SH-SY5Y (cell line): ENCODE measurements at regions not wholly inside any gene's neighbourhood (a gene's known extent, or its start where the extent isn't known, plus 50 kb on each side); places are given as distances from the start of the nearest gene placed in this dataset.

ENCODE experiments used
- GATA2 ChIP-seq: IDR thresholded peaks from 2 replicates; pipeline ENCODE4 v1.6.1; 2011; ENCODE audit warnings: mild to moderate bottlenecking, low read depth, low read length
- GATA3 ChIP-seq: IDR thresholded peaks from 2 replicates; pipeline ENCODE4 v1.6.1; 2011; ENCODE audit warnings: low read depth, mild to moderate bottlenecking, low read length, moderate library complexity

GRCh38 chr21:15491100-15491499 lies 238.7 kb upstream of the USP25 start:
- TF ChIP-seq GATA3, result no peak
- no peak for TF ChIP-seq GATA2

- TF ChIP-seq GATA2, result no peak
- TF ChIP-seq GATA3, result no peak
Observed at GRCh38 chr21:15493646-15494045, 236.1 kb upstream of the USP25 start.

- TF ChIP-seq GATA3, result no peak
- TF ChIP-seq GATA2, result no peak
Observed at GRCh38 chr21:15494481-15494880, 235.3 kb upstream of the USP25 start.

GRCh38 chr21:15495965-15496364 lies 233.8 kb upstream of the USP25 start:
- TF ChIP-seq GATA2, result no peak
- no peak for TF ChIP-seq GATA3

- no peak for TF ChIP-seq GATA2
- no peak for TF ChIP-seq GATA3
Observed at GRCh38 chr21:15496911-15497310, 232.9 kb upstream of the USP25 start.

GRCh38 chr21:15498455-15498854 lies 231.3 kb upstream of the USP25 start:
- TF ChIP-seq GATA3 (no peak), GATA2 (no peak)

- no peak for TF ChIP-seq GATA2
- no peak for TF ChIP-seq GATA3
Observed at GRCh38 chr21:15506086-15506485, 223.7 kb upstream of the USP25 start.

- TF ChIP-seq GATA2, result no peak
- TF ChIP-seq GATA3, result no peak
Observed at GRCh38 chr21:15508554-15508953, 221.2 kb upstream of the USP25 start.

- no peak for TF ChIP-seq GATA3
- TF ChIP-seq GATA2, result no peak
Observed at GRCh38 chr21:15514073-15514946, 215.5 kb upstream of the USP25 start.

- no peak for TF ChIP-seq GATA2
- TF ChIP-seq GATA3, result no peak
Observed at GRCh38 chr21:15515908-15516307, 213.9 kb upstream of the USP25 start.

- TF ChIP-seq GATA3 (no peak), GATA2 (no peak)
Observed at GRCh38 chr21:15517394-15517793, 212.4 kb upstream of the USP25 start.

- TF ChIP-seq GATA3, result no peak
- TF ChIP-seq GATA2, result no peak
Observed at GRCh38 chr21:15520811-15521643, 208.8 kb upstream of the USP25 start.

- TF ChIP-seq GATA3 (no peak), GATA2 (no peak)
Observed at GRCh38 chr21:15521644-15522001, 208.2 kb upstream of the USP25 start.

GRCh38 chr21:15522148-15522547 lies 207.6 kb upstream of the USP25 start:
- TF ChIP-seq GATA2 (no peak), GATA3 (no peak)

GRCh38 chr21:15524855-15525254 lies 204.9 kb upstream of the USP25 start:
- TF ChIP-seq GATA3 (no peak), GATA2 (no peak)
